ENCODE measurements at regions not wholly inside any gene's neighbourhood (a gene's known extent, or its start where the extent isn't known, plus 50 kb on each side); places are given as distances from the start of the nearest gene placed in this dataset.

GRCh38 chr12:13358391-13358905 lies 161.9 kb downstream of the EMP1 start:
- H3K4me3 ChIP-seq (ENCODE audit: low read depth in 2 of 2, low read length in 1 of 2) = no peak overlapping the region
- H2AFZ ChIP-seq (ENCODE audit: low read depth) = no peak overlapping the region
- no peak overlapping the region for H3K27ac ChIP-seq (ENCODE audit: low read depth in 2 of 2, low read length in 1 of 2)
- 50% methylated on average over 4 of the region's 4 CpGs for WGBS (ENCODE audit: low lambda C conversion rate)
- H3K36me3 ChIP-seq (replicated peaks in 1 of 2; ENCODE audit: control insufficient read depth in 1 of 2, insufficient read depth in 2 of 2, low read length in 1 of 2) = peaks cover 0 to 4% of the 10 kb centered on the region in 2 experiments
- H3K9me3 ChIP-seq = no peaks in the 10 kb centered on the region
- no peak for DNase-seq
- no peaks in the 10 kb centered on the region for H3F3A ChIP-seq (replicated peaks; ENCODE audit: insufficient read depth)
- H3K9me2 ChIP-seq = no peaks in the 10 kb centered on the region
- H3K79me2 ChIP-seq (ENCODE audit: insufficient read depth) = no peaks in the 10 kb centered on the region
- H3K9ac ChIP-seq = no peak overlapping the region
- no peaks in the 10 kb centered on the region for H4K20me1 ChIP-seq (ENCODE audit: insufficient read depth)
- POLR2A ChIA-PET = no interaction called here
- TF ChIP-seq EP300 (IDR thresholded peaks at IDR 0.05; ENCODE audit: borderline replicate concordance in 1 of 2, low read depth in 1 of 2, low read length in 1 of 2) = no peak
- no peak for TF ChIP-seq RXRA (IDR thresholded peaks at IDR 0.05; ENCODE audit: borderline replicate concordance, low read depth)
- no peak for TF ChIP-seq YY1 (IDR thresholded peaks at IDR 0.05; ENCODE audit: low read depth)
- no peak for TF ChIP-seq TAF1 (IDR thresholded peaks at IDR 0.05; ENCODE audit: borderline replicate concordance, low read depth, low read length)
- TF ChIP-seq TEAD4 (IDR thresholded peaks at IDR 0.05; ENCODE audit: borderline replicate concordance, insufficient read depth) = no peak
- no peak for TF ChIP-seq PBX3 (IDR thresholded peaks at IDR 0.05)
- TF ChIP-seq MXI1 (IDR thresholded peaks at IDR 0.05; ENCODE audit: low read depth, low read length) = no peak
- no peak for TF ChIP-seq RCOR1 (IDR thresholded peaks at IDR 0.05; ENCODE audit: low read length)
- no peak for TF ChIP-seq GATA2 (CRISPR knock-in tag; IDR thresholded peaks at IDR 0.05)
- TF ChIP-seq FOXM1 (IDR thresholded peaks at IDR 0.05; ENCODE audit: low read depth) = no peak
- TF ChIP-seq TCF12 (IDR thresholded peaks at IDR 0.05) = no peak
- TF ChIP-seq MAX (IDR thresholded peaks at IDR 0.05; ENCODE audit: low read depth) = no peak
- TF ChIP-seq NFIC (IDR thresholded peaks at IDR 0.05; ENCODE audit: borderline replicate concordance) = no peak
- no peak for TF ChIP-seq ZBTB33 (IDR thresholded peaks at IDR 0.05; ENCODE audit: borderline replicate concordance, low read depth)
- TF ChIP-seq POLR2AphosphoS5 (IDR thresholded peaks at IDR 0.05; ENCODE audit: low read depth, low read length) = no peak
- TF ChIP-seq IRF3 (IDR thresholded peaks at IDR 0.05; ENCODE audit: low read depth, low read length) = no peak
- no peak for TF ChIP-seq USF2 (IDR thresholded peaks at IDR 0.05; ENCODE audit: borderline replicate concordance, low read depth, low read length)
- no peaks in the 10 kb centered on the region for H3K4me1 ChIP-seq (ENCODE audit: control insufficient read depth in 1 of 2, insufficient read depth in 2 of 2, low read depth in 1 of 2, low read length in 1 of 2)
- H3K4me2 ChIP-seq = no peak overlapping the region
- CTCF ChIA-PET = no interaction called here
- H3K27me3 ChIP-seq (ENCODE audit: insufficient read depth) = peaks cover 4% of the 10 kb centered on the region; the same call in 1 of the 2 replicates

Data from SK-N-SH (cell line).